B cell (primary cell): ENCODE measurements at regions not wholly inside any gene's neighbourhood (a gene's known extent, or its start where the extent isn't known, plus 50 kb on each side); places are given as distances from the start of the nearest gene placed in this dataset.

Experiments
- ATAC-seq: fragments of 200-7000 bp; cut with Tn5 transposase; one replicate; pipeline ENCODE4 v1.10.0; 2021; ENCODE audit warnings: low read depth, mild to moderate bottlenecking, moderate number of reproducible peaks, moderate library complexity
- CTCF ChIA-PET: fragments of 350-600 bp; sonication (Branson Sonifier 250); formaldehyde crosslinking; loops from one replicate; lab custom pipeline; 2021; ENCODE audit warnings: antibody characterized with exemption, inconsistent platforms; lab: Charles Lee
- POLR2A ChIA-PET: fragments of 350-600 bp; sonication (Branson Sonifier 250); formaldehyde crosslinking; loops from one replicate; lab custom pipeline; 2021; ENCODE audit warnings: antibody characterized with exemption; lab: Charles Lee
- DNase-seq: peaks from one replicate; pipeline ENCODE4 v3.0.0; 2013
- H2AFZ ChIP-seq: 2 replicates; pipeline ENCODE4 v1.6.1; 2012; ENCODE audit warnings: mild to moderate bottlenecking, low read depth, low read length; ENCODE audit not compliant: insufficient read depth, poor library complexity, severe bottlenecking
- H3K27ac ChIP-seq, 2 donors: 1 replicate in 1 of 2; 2 replicates in 1 of 2; pipeline ENCODE4 v1.5.1; 2012 to 2013; ENCODE audit warnings: low read length in 2 of 2, mild to moderate bottlenecking in 2 of 2, moderate library complexity in 1 of 2
- H3K27me3 ChIP-seq, 4 experiments: fragments of 200-600 bp in 1 of 4; sonication (generic) in 1 of 4; replicated peaks in 1 of 4; 1 replicate in 2 of 4; 2 replicates in 2 of 4; pipeline versions ENCODE4 v1.6.1 to v1.7.0; 2013 to 2016; ENCODE audit warnings: low read length in 3 of 4, mild to moderate bottlenecking in 2 of 4, mixed read lengths in 1 of 4, moderate library complexity in 1 of 4; ENCODE audit not compliant: insufficient read depth in 4 of 4, control insufficient read depth in 3 of 4; ENCODE audit errors: control extremely low read depth in 1 of 4
- H3K36me3 ChIP-seq, 2 experiments: replicated peaks in 1 of 2; 1 replicate in 1 of 2; 2 replicates in 1 of 2; pipeline versions ENCODE4 v1.6.1 to v1.7.1; 2013; ENCODE audit warnings: low read length in 1 of 2; ENCODE audit not compliant: insufficient read depth in 2 of 2, control insufficient read depth in 1 of 2; ENCODE audit errors: control extremely low read depth in 1 of 2, extremely low read depth in 1 of 2
- H3K4me1 ChIP-seq, 2 donors: fragments of 200-600 bp in 1 of 2; sonication (generic) in 1 of 2; 1 replicate in 1 of 2; 2 replicates in 1 of 2; pipeline versions ENCODE4 v1.5.1 to v1.6.1; 2013 to 2017; ENCODE audit warnings: low read length in 2 of 2; ENCODE audit not compliant: control insufficient read depth in 2 of 2, insufficient read depth in 2 of 2
- H3K4me2 ChIP-seq: replicated peaks from 2 replicates; pipeline ENCODE3; 2012; ENCODE audit warnings: mild to moderate bottlenecking, low read depth, low read length; ENCODE audit not compliant: poor library complexity, severe bottlenecking
- H3K4me3 ChIP-seq, 5 experiments: fragments of 200-600 bp in 1 of 5; sonication (generic) in 1 of 5; 1 replicate in 3 of 5; 2 replicates in 2 of 5; pipeline versions ENCODE4 v1.5.1 to v1.7.0; 2011 to 2016; ENCODE audit warnings: low read length in 4 of 5, mild to moderate bottlenecking in 4 of 5, low read depth in 2 of 5, control low read depth in 1 of 5, moderate library complexity in 1 of 5; ENCODE audit not compliant: insufficient read depth in 1 of 5; ENCODE audit errors: control extremely low read depth in 1 of 5, extremely low read depth in 1 of 5
- H3K79me2 ChIP-seq: fragments of 200-600 bp; sonication (generic); one replicate; pipeline ENCODE4 v1.6.0; 2016; ENCODE audit warnings: low read length; ENCODE audit not compliant: control insufficient read depth, insufficient read depth
- H3K9ac ChIP-seq: fragments of 200-600 bp; sonication (generic); 2 replicates; pipeline ENCODE4 v1.6.1; 2017; ENCODE audit warnings: mild to moderate bottlenecking, low read length, moderate library complexity
- H3K9me3 ChIP-seq, 3 donors: one replicate each; pipeline versions ENCODE4 v1.6.1 to v1.7.1; 2013; ENCODE audit warnings: low read length in 2 of 3; ENCODE audit not compliant: control insufficient read depth in 2 of 3, insufficient read depth in 1 of 3; ENCODE audit errors: control extremely low read depth in 1 of 3
- H4K20me1 ChIP-seq: 2 replicates; pipeline ENCODE4 v1.6.0; 2012; ENCODE audit warnings: mild to moderate bottlenecking, low read length; ENCODE audit not compliant: insufficient read depth, control insufficient read depth, poor library complexity, severe bottlenecking
- H3K27ac Mint-ChIP-seq: one replicate; pipeline ENCODE4 v1.8.0; 2021; ENCODE audit warnings: mixed read lengths
- H3K27me3 Mint-ChIP-seq: one replicate; pipeline ENCODE4 v1.8.0; 2021; ENCODE audit warnings: mixed read lengths
- H3K4me1 Mint-ChIP-seq: one replicate; pipeline ENCODE4 v1.8.0; 2021; ENCODE audit warnings: mixed read lengths
- H3K4me3 Mint-ChIP-seq: one replicate; pipeline ENCODE4 v1.8.0; 2021; ENCODE audit warnings: mixed read lengths
- H3K9me3 Mint-ChIP-seq: one replicate; pipeline ENCODE4 v1.8.0; 2022; ENCODE audit warnings: mixed read lengths; ENCODE audit not compliant: insufficient read depth
- EZH2 ChIP-seq: IDR thresholded peaks from 2 replicates; pipeline ENCODE4 v1.6.1; 2012; ENCODE audit warnings: borderline replicate concordance, low read depth, mild to moderate bottlenecking, moderate library complexity, low read length; ENCODE audit not compliant: insufficient read depth, poor library complexity, severe bottlenecking
- WGBS: methylation state at CpG from one replicate; pipeline ENCODE4 v1.1.5; 2013; ENCODE audit warnings: missing lambda C conversion rate; ENCODE audit not compliant: insufficient coverage; 5-methylcytosine and 5-hydroxymethylcytosine counted together
- intact Hi-C: fragments of 100-400 bp; cut with micrococcal nuclease; formaldehyde crosslinking; loops from one replicate; pipeline ENCODE4 v1.10.0; 2022
- TF ChIP-seq, protein P1 (sequence below): fragments of 200-600 bp; IDR thresholded peaks from one replicate; pipeline ENCODE4 v1.8.0; 2022; ENCODE audit warnings: antibody characterized with exemption, mild to moderate bottlenecking

DNA sequence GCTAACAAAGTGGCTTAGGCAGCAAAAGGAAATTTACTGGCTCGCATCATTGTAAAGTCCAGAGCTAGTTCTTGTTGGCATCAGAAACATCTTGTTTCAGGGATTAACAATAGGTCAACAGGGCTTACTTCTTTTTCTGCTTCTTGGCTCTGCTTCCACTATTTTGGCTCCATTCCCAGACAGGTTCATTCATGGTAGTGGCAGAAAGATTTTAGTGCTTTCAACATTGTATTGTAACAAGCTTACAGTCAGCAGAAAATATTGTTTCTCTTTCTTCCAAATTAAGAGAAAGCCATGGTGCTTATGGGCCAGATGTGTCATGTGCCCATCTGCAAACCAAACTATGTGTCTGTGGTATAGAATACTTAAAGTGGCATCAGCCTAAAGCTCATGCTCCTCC lies 315.6 kb downstream of the RAB38 start:
- Histone ChIP-seq H3K27ac (no peak overlapping the region), H2AFZ (no peak overlapping the region), H4K20me1 (no peaks in the 10 kb centered on the region), H3K36me3 (no peaks in the 10 kb centered on the region), H3K27me3 (no peaks in the 10 kb centered on the region), H3K4me1 (no peaks in the 10 kb centered on the region), H3K9me3 (no peaks in the 10 kb centered on the region), H3K79me2 (no peaks in the 10 kb centered on the region), H3K9ac (no peak overlapping the region), H3K4me2 (no peak overlapping the region), H3K4me3 (no peak overlapping the region)
- ChIA-PET CTCF (no interaction called here), POLR2A (no interaction called here)
- H3K4me1 Mint-ChIP-seq = no peaks in the 10 kb centered on the region
- ATAC-seq (no peak), DNase-seq (no peak)
- intact Hi-C loops = no loop called here
- H3K4me3 Mint-ChIP-seq = no peak overlapping the region
- no peaks in the 10 kb centered on the region for H3K9me3 Mint-ChIP-seq
- no peak overlapping the region for H3K27ac Mint-ChIP-seq
- WGBS = 100% methylated on average over 1 of the region's 1 CpG
- H3K27me3 Mint-ChIP-seq = no peaks in the 10 kb centered on the region
- TF ChIP-seq, protein P1, sequence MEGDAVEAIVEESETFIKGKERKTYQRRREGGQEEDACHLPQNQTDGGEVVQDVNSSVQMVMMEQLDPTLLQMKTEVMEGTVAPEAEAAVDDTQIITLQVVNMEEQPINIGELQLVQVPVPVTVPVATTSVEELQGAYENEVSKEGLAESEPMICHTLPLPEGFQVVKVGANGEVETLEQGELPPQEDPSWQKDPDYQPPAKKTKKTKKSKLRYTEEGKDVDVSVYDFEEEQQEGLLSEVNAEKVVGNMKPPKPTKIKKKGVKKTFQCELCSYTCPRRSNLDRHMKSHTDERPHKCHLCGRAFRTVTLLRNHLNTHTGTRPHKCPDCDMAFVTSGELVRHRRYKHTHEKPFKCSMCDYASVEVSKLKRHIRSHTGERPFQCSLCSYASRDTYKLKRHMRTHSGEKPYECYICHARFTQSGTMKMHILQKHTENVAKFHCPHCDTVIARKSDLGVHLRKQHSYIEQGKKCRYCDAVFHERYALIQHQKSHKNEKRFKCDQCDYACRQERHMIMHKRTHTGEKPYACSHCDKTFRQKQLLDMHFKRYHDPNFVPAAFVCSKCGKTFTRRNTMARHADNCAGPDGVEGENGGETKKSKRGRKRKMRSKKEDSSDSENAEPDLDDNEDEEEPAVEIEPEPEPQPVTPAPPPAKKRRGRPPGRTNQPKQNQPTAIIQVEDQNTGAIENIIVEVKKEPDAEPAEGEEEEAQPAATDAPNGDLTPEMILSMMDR = no peak
- no peak for TF ChIP-seq EZH2

DNA sequence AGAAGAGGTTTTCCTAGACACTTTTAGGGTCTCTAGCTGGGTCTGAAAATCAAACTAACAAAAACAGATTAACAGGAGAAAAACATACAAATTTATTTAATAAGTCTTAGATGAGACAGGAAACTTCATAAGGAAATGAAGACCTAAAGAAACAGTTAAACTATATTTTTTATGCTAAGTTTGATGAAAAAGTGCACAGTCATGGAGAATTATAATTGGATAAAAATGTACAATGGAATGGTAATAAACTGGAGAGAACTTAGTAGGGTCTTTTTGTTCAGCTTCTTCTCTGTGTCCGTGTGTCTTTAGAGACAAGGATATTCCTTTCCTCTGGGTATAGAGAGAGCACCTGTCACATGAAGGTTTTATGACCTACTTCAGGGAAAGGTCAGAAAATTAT lies 323.4 kb downstream of the RAB38 start:
- H3K4me1 ChIP-seq = no peaks in the 10 kb centered on the region
- no peaks in the 10 kb centered on the region for H3K9me3 ChIP-seq
- no peaks in the 10 kb centered on the region for H3K9me3 Mint-ChIP-seq
- no peaks in the 10 kb centered on the region for H3K27me3 ChIP-seq
- H3K4me1 Mint-ChIP-seq = no peaks in the 10 kb centered on the region
- H3K27me3 Mint-ChIP-seq = no peaks in the 10 kb centered on the region
- no peak overlapping the region for H3K27ac Mint-ChIP-seq
- H3K4me3 Mint-ChIP-seq = no peak overlapping the region
- H3K36me3 ChIP-seq = no peaks in the 10 kb centered on the region
- no peak for DNase-seq
- ATAC-seq = no peak
- H4K20me1 ChIP-seq = no peaks in the 10 kb centered on the region
- H3K4me3 ChIP-seq = no peak overlapping the region
- CTCF ChIA-PET = no interaction called here
- no peak overlapping the region for H3K4me2 ChIP-seq
- no peak overlapping the region for H2AFZ ChIP-seq
- H3K79me2 ChIP-seq = no peaks in the 10 kb centered on the region
- intact Hi-C loops = no loop called here
- WGBS = no CpG with 5 or more reads among the region's 1 CpG
- TF ChIP-seq, protein P1 = no peak
- no peak for TF ChIP-seq EZH2
- POLR2A ChIA-PET = no interaction called here
- H3K27ac ChIP-seq = no peak overlapping the region
- H3K9ac ChIP-seq = no peak overlapping the region
